GM18507 (cell line): ENCODE measurements at regions not wholly inside any gene's neighbourhood (a gene's known extent, or its start where the extent isn't known, plus 50 kb on each side); places are given as distances from the start of the nearest gene placed in this dataset.

Source experiments
- DNase-seq: peaks from one replicate; pipeline ENCODE4 v3.0.0; 2011; ENCODE audit warnings: low read depth; ENCODE audit not compliant: insufficient read length; ENCODE audit errors: extremely low spot score
- FAIRE-seq: peaks from 2 replicates; lab custom pipeline; 2011; peaks lifted over from hg19 to GRCh38; lab: Jason Lieb, UNC

DNA sequence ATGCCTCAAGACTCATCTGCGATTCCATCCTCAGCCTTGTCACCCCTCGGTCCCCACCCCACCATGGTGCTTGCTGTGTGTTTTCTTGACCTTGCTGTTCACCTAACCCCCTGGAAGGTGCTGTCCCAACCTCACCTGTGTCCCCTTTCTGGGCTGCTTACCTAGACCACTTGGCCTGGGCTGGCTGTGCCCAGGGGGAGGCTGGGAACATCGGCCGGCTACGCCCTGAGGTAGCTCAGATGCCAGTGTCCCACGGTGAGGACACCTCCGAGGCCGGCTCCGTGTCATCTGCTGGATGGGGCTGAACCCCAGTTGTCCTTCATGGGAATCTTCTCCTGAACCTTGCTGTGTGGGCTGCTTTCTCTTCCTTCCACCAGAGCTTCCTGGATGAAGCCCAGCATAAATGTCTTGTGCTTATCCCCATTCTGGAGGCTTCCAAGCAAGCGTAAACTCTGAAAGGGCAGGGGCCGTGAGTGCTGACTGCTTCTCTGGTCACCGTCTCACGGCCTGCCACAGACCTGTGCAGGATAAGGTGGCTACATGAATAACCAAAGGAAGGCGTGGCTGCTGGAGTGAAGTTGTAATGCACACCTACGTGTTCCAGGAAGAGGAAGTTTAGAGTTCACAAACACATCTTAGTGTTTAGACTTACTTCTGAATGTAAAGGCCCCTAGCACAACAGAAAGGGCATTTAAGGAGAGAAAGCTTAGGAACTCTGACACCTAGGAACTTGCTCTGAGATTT, 724.3 kb downstream of the TBC1D22A start:
- no peak for FAIRE-seq
- DNase-seq: no peak

DNA sequence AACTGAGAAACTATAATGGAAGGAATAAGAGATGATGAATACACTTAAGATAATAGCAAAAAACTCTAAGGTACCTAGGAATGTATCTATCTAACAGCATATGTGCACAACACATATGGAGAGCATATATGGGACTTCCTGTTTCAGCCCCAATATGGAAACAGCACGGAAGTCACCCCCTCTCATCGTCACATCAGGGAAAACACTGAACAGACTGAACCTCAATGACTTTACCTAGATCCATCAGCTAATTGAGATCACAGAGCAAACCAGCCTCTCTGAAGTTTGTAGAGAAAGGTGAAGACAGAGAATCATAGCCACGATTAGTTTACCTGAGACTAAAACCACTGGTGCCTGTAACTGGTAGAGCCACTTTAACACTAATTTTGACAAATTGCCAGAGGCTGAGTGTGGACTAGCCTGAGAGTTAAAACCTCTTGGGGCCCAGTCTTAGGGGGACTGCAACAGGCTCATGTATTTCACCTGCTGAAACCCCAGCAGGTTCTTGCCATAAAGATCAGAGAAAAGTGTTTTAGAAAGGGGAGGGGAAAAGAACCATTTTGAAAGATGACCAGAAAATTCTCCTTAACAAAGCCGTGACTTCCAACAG, 722.6 kb downstream of the TBC1D22A start:
- DNase-seq: no peak
- FAIRE-seq: no peak

DNA sequence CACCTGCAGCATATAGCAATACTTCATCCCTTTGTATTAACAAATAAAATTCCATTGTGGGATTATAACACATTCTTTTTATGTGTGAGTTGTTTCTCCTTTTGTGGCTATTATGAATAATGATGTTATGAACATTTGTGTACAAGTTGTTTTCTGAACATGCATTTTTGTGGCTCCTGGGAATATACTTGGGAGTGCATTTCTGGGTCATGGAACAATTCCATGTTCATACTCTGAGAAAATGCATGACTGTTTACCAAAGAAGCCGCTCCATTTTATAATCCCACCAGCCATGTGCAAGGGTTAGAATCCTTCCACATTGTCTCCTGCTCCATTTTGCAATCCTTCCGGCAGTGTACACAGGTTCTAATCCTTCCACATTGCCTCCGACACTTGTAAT, 713.8 kb downstream of the TBC1D22A start:
- FAIRE-seq (no peak), DNase-seq (no peak)

DNA sequence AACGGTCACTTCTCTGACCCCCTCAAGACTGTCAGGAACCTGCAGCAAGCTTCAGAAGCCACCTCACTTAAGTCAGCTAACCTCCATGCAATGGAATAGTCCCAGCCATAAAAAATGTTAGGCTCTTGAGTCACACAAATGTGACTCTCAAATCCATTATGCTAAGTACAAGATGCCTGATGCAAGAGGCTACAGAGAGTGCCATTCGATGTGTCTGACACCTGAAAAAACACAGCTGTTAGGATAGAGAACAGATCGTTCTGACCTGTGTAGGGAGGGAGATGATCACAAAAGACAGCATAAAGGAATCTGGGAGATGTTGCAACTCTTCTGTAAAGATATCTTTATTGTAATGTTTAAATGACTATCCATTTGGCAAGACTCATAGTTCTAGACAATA, 712.4 kb downstream of the TBC1D22A start:
- FAIRE-seq: no peak
- no peak for DNase-seq

DNA sequence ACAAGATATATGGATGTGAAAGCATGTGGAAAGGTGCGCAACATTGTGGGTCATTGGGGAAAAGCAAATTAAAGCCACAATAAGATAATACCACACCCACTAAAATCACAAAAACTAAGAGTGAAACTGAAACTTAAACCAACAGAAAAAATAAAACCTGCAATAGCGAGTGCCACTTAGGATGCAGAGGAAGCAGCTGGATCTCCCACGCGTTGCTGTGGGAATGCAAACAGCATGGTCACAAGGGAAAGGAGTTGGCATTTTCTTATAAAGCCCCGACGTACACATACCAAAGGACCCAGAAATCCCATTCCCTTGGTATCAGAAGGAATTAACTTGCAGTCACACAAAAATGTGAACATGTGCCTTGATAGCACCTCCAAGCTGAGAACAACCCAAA, 712.0 kb downstream of the TBC1D22A start:
- no peak for FAIRE-seq
- no peak for DNase-seq

DNA sequence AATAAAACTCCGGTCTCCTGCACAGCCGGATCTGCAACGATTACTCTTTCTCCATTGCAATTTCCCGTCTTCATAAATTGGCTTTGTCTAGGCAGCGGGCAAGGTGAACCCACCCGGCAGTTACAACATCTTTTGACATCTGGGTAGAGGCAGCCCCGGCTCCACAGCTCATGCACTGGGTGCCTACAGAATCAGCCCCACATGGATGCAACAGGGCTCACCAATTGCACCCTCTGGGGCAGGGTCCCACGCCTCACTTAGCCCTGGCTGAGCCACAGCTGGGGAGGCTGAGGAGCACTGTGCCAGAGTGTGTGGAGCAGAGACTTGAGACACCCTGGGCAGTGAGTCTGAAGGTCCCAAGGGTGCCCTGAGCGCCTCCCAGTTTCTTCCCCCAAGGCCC, 710.2 kb downstream of the TBC1D22A start:
- FAIRE-seq (no peak), DNase-seq (no peak)

DNA sequence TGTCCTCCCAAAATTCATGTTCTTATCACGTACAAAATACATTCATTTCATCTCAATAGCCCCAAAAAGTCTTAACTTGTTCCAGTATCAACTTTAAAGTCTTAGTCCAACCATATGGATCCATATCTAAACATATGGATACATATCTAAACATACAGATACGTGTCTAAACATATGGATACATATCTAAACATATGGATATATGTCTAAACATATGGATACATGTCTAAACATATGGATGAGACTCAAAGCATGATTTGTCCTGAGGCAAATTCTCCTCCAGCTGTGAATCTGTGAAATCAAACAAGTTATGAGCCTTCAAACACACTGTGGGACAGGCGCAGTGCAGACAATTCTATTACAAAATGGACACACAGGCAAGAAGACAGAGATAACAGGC, 709.0 kb downstream of the TBC1D22A start:
- DNase-seq (no peak), FAIRE-seq (no peak)

DNA sequence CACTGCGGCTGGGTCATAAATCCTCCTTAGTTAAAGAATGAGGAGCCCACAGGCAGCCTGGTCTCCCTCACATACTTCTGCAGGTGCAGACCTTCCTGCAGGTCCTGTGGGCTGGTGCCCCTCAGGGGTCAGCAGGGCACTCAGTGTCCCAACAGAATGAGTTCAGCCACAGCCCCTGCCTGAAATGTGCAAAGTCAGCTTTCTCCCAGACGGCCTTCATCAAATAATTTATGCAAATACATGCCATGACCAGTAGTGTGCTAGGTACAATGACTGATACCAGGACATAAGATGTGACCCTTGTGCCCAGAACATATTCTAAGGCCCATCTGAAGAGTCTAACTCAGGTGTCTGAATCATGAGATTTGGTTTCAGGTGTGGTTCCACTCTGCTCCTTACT, 703.4 kb downstream of the TBC1D22A start:
- no peak for DNase-seq
- no peak for FAIRE-seq

DNA sequence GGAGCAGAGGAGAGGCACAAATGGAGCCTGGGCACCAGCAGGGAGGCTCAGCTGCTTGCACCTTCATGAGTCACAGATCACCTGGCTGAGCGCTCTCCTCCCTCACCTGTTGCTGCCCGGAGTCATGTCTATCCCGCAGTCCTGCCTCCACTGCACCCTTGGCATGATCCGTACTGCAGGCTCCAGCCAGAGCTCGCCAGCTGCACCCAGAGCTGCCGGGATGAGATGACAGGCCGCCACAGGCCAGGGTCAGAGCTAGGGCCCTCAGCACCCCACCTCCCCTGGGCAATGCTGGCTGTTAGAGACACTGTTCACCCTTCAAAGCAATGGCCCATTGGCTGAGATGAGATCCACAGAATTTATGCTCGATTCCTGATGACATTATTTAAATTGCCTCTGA, 702.8 kb downstream of the TBC1D22A start:
- no peak for DNase-seq
- no peak for FAIRE-seq

DNA sequence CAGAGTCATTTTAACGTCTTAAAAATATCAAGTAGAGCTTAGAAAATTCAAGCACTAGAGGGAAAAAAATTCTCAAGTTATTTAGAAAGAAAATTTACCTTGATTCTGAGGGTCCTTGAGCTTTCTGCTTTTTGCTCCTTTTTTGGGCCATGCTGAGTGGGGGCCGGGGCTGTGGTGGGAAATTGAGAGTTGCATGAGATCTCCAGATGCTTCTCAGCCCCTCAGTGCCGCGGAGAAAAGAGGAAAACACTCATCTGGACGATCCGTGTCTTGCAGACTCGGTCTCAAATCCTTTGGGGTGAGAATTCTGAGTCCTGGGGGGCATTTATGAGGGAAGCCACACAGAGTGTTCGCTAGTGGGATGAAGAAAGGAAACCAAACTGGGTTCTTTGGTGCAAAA, 700.8 kb downstream of the TBC1D22A start:
- no peak for FAIRE-seq

DNA sequence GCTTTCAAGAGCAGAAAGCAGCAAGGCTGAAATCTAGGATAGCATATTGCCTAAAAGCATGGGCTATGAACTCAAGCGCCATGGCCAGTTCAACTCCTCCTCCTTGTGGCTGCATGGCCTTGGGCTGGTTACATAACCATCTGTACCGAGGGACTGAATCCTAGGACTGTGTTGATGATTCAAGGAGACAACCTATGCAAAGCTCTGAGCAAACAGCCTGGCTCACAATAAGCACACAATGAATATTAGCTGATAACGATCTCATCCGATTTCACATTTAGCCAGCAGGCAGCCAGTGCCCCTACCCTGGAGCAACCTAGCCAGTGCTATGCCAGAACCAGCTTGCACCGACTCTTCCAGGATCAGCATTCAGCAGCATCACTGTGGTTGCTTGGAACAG, 698.4 kb downstream of the TBC1D22A start:
- FAIRE-seq: no peak

More for the DNA sequence above, 700.8 kb downstream of the TBC1D22A start:
- DNase-seq: no peak

DNA sequence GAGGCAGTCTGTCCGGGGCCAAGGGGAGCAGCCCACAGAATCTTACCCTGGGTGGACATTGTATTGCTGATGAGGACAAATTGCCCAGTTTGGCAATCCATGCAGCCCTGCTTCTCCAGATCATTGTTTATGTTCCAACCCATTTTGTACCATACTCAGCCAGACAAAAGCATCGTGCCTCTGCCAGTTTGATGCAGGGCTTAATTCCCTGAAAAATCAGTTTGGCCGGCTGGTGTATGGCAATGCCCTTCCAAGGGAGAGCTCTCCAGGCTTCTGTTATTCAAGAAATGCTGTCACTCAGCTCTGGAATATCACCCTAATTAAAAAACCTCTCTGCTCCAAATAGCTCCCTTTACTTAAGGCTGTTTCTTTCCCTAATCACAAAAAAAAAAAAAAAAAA, 697.7 kb downstream of the TBC1D22A start:
- DNase-seq (no peak), FAIRE-seq (no peak)

More for the DNA sequence above, 698.4 kb downstream of the TBC1D22A start:
- no peak for DNase-seq

DNA sequence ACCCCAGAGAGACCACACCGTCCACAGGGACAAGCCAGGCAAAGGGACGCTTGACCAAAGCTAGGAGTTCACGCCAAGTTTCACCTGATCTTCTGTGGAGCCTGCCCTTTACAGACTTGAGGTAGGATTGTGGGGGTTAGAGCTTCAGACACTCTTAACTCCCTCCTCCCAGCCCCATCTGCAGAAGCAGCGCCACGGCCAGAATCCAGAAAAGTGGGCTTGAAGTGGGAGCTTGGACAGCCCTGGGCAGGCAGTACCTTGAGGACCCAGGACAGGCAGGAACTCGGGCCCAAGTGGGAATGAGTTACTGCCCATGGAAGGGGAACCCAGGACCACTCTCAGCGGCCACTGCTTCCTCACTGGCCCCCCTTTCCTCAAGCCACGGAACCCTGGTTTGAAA, 695.9 kb downstream of the TBC1D22A start:
- DNase-seq: no peak
- FAIRE-seq: no peak

DNA sequence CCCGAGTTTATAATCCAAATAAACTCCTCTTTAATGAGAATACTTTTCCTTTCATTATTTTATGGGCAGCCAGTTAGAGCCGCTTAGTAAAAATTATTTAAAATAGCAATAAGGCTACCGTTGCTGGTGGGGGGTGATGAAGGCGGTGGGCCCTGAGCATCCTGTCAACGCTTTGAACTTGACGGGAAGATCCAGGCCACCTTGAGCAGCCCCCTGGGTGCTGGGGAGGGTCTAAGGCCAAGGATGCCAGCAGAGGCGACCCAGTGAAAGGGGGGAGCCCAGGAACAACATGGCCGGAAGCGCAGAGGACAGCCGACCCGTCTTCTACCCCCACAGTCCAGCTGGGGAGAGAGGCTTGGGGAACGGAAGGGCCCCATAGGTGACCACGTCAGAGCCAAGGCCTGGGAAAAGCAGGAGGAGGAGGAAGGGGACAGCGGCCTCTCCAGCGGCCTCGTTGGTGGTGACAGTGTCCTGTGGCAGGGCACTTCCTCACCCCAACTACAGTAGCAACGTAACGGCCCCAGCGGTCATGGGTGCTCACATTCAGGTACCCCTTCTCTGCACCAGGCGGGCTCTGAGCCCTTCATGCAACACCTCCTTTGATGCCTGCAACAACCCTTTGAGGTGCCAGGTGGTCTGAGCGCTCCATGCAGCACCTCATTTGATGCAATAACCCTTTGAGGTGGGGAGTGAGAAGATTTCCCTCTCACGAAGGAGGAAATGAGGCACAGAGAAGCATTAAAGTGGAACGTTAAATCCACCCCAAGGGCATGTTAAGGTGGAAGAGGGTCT, 695.3 kb downstream of the TBC1D22A start:
- FAIRE-seq (no peak), DNase-seq (no peak)

DNA sequence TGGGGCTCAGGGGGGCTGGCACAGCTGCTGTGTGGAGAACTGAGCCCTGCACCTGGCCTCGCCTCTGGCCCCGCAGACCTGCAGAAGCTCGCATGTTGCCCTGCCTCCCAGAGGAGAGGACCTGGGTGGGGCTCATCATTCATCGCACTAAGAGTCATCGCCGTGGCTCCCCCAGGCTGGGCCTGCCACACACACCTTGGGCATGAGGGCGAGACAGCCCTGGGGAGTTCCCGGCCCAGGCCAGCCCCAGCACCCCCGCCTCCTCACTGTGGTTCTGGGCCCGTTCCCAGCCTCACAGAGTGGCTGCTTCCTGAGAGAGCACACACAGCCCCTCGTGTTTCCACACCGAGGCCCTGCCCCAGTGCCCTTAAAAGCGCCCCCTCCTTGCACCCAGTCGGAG, 694.6 kb downstream of the TBC1D22A start:
- no peak for FAIRE-seq

DNA sequence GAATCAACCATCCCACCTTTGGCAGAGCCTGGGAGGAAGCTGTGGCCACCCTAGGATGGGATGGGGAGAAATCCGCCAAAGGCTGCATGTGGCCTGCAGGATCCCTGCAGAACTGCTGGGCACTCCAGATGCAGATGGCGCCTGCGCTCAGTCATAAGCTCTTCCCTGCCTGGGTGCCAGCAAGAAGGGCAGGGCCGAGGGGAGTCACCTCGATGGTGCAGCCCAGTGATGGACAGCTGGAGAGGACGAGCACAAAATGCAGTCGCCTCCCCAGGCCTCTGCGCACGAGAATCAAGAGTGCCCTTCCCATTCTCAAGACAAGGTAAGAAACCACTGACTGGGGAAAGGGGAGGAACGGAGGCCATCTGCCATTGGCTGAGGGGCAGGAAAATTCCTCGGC, 693.6 kb downstream of the TBC1D22A start:
- DNase-seq (no peak), FAIRE-seq (no peak)

More for the DNA sequence above, 694.6 kb downstream of the TBC1D22A start:
- DNase-seq: no peak

DNA sequence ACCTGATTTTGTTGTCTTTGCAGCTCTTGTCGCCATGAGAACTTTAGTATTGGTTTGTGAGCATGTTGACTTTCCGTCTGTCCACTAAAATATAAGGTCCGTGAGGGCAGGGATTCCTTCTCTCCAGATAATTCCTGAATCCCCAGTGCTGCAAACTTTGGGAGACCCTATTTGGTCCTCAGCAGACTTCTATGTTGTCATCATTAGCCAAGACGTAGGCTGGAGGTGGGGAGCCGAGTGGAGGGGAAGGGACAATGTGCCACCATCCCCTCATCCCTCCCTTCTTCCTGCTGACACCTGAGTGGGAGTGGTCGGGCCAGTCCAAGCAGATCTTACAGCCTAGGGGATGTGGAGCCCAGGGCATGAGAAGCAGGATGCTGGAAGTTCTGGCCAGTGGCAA, 690.6 kb downstream of the TBC1D22A start:
- DNase-seq (no peak), FAIRE-seq (no peak)

DNA sequence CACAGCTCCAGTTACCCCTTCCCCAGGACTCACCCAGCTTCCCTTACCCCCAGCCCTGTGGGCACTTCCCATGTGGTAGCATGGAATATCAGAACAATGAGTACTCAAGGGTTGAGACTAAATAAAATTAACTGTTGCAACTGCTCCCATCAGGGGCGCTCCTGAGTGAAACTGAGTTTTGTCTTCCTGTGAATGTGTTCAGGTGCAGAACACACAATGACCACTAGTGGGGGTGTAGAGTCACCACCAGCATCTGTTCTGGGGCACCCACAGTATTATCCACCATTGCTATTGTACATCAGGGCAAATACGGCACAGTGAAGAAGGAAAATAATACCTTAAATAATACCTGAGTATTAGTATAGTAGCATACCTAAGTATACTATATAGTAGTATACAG, 689.7 kb downstream of the TBC1D22A start:
- no peak for DNase-seq

DNA sequence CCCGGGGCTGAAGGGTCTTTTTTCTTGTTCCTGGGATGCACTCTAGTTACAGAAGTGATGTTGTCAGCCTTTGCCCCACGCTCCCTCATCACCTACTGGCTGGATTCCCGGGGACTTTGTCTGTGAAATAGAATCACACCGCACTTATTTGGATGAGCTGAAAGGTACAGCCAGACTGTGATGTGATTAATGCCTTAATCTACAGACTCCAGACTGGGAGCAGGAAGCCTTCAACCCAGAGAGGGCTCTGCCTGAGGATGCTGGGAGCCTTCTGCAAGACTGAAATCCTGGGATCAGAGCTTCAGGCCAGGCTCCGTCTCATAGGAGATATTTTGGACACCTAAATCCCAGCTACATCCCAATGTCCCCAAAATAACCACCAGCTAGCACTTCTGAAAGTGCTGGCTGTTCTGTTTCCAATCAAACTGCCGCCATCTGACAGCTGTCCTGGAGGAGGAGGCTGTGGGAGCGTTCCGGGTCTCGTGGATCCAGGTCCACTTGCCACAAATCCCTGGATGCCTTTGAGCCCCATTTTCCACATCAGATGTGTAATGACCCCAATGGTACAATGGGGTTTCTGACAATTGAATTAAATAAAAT, 688.5 kb downstream of the TBC1D22A start:
- no peak for DNase-seq
- no peak for FAIRE-seq

More for the DNA sequence above, 689.7 kb downstream of the TBC1D22A start:
- no peak for FAIRE-seq
